GM21619 (cell line): ENCODE measurements at regions not wholly inside any gene's neighbourhood (a gene's known extent, or its start where the extent isn't known, plus 50 kb on each side); places are given as distances from the start of the nearest gene placed in this dataset.
"Not testable (repeated sequence)": the region's sequence is repeated elsewhere in the genome, so short reads cannot be mapped to it uniquely, and the experiment has no call there.

Experiments
- ATAC-seq: cut with Tn5 transposase; IDR thresholded peaks from one replicate; pipeline ENCODE4 v1.9.1; 2021; ENCODE audit not compliant: unreplicated experiment

- ATAC-seq, result not testable (repeated sequence)
These were observed 220.0 kb downstream of the SYK start for GRCh38 chr9:91021656-91022055.

GRCh38 chr9:91023741-91024140 is 222.1 kb downstream of the SYK start:
- no peak for ATAC-seq

GRCh38 chr9:91024841-91025240 is 223.2 kb downstream of the SYK start:
- no peak for ATAC-seq

GRCh38 chr9:91025856-91026255 is 224.2 kb downstream of the SYK start:
- ATAC-seq, result no peak

- no peak for ATAC-seq
These were observed 224.6 kb downstream of the SYK start for GRCh38 chr9:91026266-91026665.

GRCh38 chr9:91027005-91027404 is 225.4 kb downstream of the SYK start:
- no peak for ATAC-seq

GRCh38 chr9:91028166-91028827 is 226.7 kb downstream of the SYK start:
- ATAC-seq, result no peak

- no peak for ATAC-seq
These were observed 228.2 kb downstream of the SYK start for GRCh38 chr9:91029650-91030361.

- ATAC-seq, result no peak
These were observed 230.5 kb downstream of the SYK start for GRCh38 chr9:91032121-91032531.

- ATAC-seq, result no peak
These were observed 231.7 kb downstream of the SYK start for GRCh38 chr9:91033270-91033669.

- no peak for ATAC-seq
These were observed 232.2 kb downstream of the SYK start for GRCh38 chr9:91033797-91034196.

GRCh38 chr9:91034521-91034920 is 232.9 kb downstream of the SYK start:
- no peak for ATAC-seq

- ATAC-seq, result no peak
These were observed 233.6 kb downstream of the SYK start for GRCh38 chr9:91034976-91035824.

GRCh38 chr9:91035825-91036208 is 234.2 kb downstream of the SYK start:
- no peak for ATAC-seq

GRCh38 chr9:91036356-91036755 is 234.7 kb downstream of the SYK start:
- ATAC-seq, result no peak

- ATAC-seq, result no peak
These were observed 235.3 kb downstream of the SYK start for GRCh38 chr9:91036826-91037510.

GRCh38 chr9:91037511-91038482 is 236.2 kb downstream of the SYK start:
- ATAC-seq, result no peak

GRCh38 chr9:91038483-91039124 is 237.0 kb downstream of the SYK start:
- no peak for ATAC-seq

GRCh38 chr9:91039125-91039834 is 237.7 kb downstream of the SYK start:
- ATAC-seq, result no peak
